GM19238 (cell line): ENCODE measurements at regions not wholly inside any gene's neighbourhood (a gene's known extent, or its start where the extent isn't known, plus 50 kb on each side); places are given as distances from the start of the nearest gene placed in this dataset.

Experiments used
- DNase-seq: peaks from one replicate; pipeline ENCODE4 v3.0.0; 2011; ENCODE audit warnings: low spot score; ENCODE audit not compliant: insufficient read length

GRCh38 chr5:116361979-116362577 is 212.5 kb downstream of the SEMA6A start:
- no peak for DNase-seq

- DNase-seq = no peak
Observed at GRCh38 chr5:116361171-116361967, 213.3 kb downstream of the SEMA6A start.

- peak; percentile 16 for DNase-seq
Observed at GRCh38 chr5:116360008-116360853, 214.4 kb downstream of the SEMA6A start.

- DNase-seq = no peak
Observed at GRCh38 chr5:116359592-116359991, 215.0 kb downstream of the SEMA6A start.

GRCh38 chr5:116358911-116359418 is 215.7 kb downstream of the SEMA6A start:
- DNase-seq = peak; percentile 35

GRCh38 chr5:116358015-116358523 is 216.6 kb downstream of the SEMA6A start:
- no peak for DNase-seq

- no peak for DNase-seq
Observed at GRCh38 chr5:116355819-116356601, 218.6 kb downstream of the SEMA6A start.

GRCh38 chr5:116354699-116355098 is 219.9 kb downstream of the SEMA6A start:
- DNase-seq = no peak

- DNase-seq = no peak
Observed at GRCh38 chr5:116347657-116348056, 227.0 kb downstream of the SEMA6A start.

- no peak for DNase-seq
Observed at GRCh38 chr5:116343961-116344360, 230.7 kb downstream of the SEMA6A start.
